IMR-90 (cell line): ENCODE measurements at regions not wholly inside any gene's neighbourhood (a gene's known extent, or its start where the extent isn't known, plus 50 kb on each side); places are given as distances from the start of the nearest gene placed in this dataset.

ENCODE experiments used
- ATAC-seq: fragments of 200-7000 bp; cut with Tn5 transposase; 2 replicates; pipeline ENCODE4 v1.9.1; 2020; ENCODE audit warnings: low read depth, mild to moderate bottlenecking, moderate library complexity
- BruUV-seq: library from RNA; stranded (reverse); fragments of 400-500 nt; replicated peaks from 2 replicates; lab custom pipeline; 2021; lab: Mats Ljungman, UMichigan
- CTCF ChIA-PET: fragments of 300-600 bp; formaldehyde crosslinking; extraction: SDS; loops from one replicate; lab custom pipeline; 2021; ENCODE audit warnings: antibody characterized with exemption; lab: Yijun Ruan, JAX
- POLR2A ChIA-PET: fragments of 300-600 bp; sonication (Branson Sonifier 250); formaldehyde crosslinking; loops from one replicate; lab custom pipeline; 2022; ENCODE audit warnings: antibody characterized with exemption; ENCODE audit not compliant: unreplicated experiment; lab: Charles Lee
- DNase-seq: peaks from one replicate; pipeline ENCODE4 v3.0.0; 2013
- H2AFZ ChIP-seq: replicated peaks from 2 replicates; pipeline ENCODE3; 2013; ENCODE audit warnings: low read length, mild to moderate bottlenecking; ENCODE audit not compliant: poor library complexity
- H2AK5ac ChIP-seq: 2 replicates; pipeline ENCODE4 v1.6.1; 2013; ENCODE audit warnings: low read depth, low read length, inconsistent platforms
- H2AK9ac ChIP-seq: replicated peaks from 2 replicates; pipeline ENCODE3; 2013; ENCODE audit warnings: mild to moderate bottlenecking, low read depth, low read length, moderate library complexity; ENCODE audit not compliant: poor library complexity
- H2BK120ac ChIP-seq: 2 replicates; pipeline ENCODE4 v1.6.1; 2013; ENCODE audit warnings: low read depth, low read length, inconsistent platforms
- H2BK15ac ChIP-seq: 3 replicates; pipeline ENCODE4 v1.6.1; 2013; ENCODE audit warnings: low read depth, low read length, inconsistent platforms
- H2BK20ac ChIP-seq: 2 replicates; pipeline ENCODE4 v1.6.1; 2013; ENCODE audit warnings: low read depth, mild to moderate bottlenecking, inconsistent platforms, low read length, moderate library complexity
- H2BK5ac ChIP-seq: 2 replicates; pipeline ENCODE4 v1.6.1; 2013; ENCODE audit warnings: mild to moderate bottlenecking, low read depth, low read length, inconsistent platforms; ENCODE audit not compliant: poor library complexity, severe bottlenecking
- H3K14ac ChIP-seq: replicated peaks from 2 replicates; pipeline ENCODE4 v1.6.1; 2013; ENCODE audit warnings: low read depth, low read length, inconsistent platforms
- H3K18ac ChIP-seq: 2 replicates; pipeline ENCODE4 v1.6.1; 2013; ENCODE audit warnings: low read depth, low read length, control low read depth
- H3K23ac ChIP-seq: 2 replicates; pipeline ENCODE4 v1.6.1; 2013; ENCODE audit warnings: low read depth, low read length, inconsistent platforms
- H3K27ac ChIP-seq: 2 replicates; pipeline ENCODE4 v1.5.1; 2013; ENCODE audit warnings: mild to moderate bottlenecking, control low read depth, low read length; ENCODE audit not compliant: insufficient read depth
- H3K27me3 ChIP-seq: 2 replicates; pipeline ENCODE4 v1.6.1; 2013; ENCODE audit warnings: low read length; ENCODE audit not compliant: control insufficient read depth, insufficient read depth
- H3K36me3 ChIP-seq: 2 replicates; pipeline ENCODE4 v1.6.1; 2013; ENCODE audit warnings: low read length, mixed read lengths; ENCODE audit not compliant: control insufficient read depth, insufficient read depth
- H3K4ac ChIP-seq: 2 replicates; pipeline ENCODE4 v1.6.1; 2013; ENCODE audit warnings: low read depth, low read length, inconsistent platforms
- H3K4me1 ChIP-seq: 2 replicates; pipeline ENCODE4 v1.6.1; 2013; ENCODE audit warnings: low read length, mixed read lengths; ENCODE audit not compliant: control insufficient read depth, insufficient read depth
- H3K4me2 ChIP-seq: 2 replicates; pipeline ENCODE4 v1.6.1; 2013; ENCODE audit warnings: low read depth, mild to moderate bottlenecking, control low read depth, low read length, moderate library complexity
- H3K4me3 ChIP-seq: 2 replicates; pipeline ENCODE4 v1.5.1; 2013; ENCODE audit warnings: low read depth, mild to moderate bottlenecking, control low read depth, low read length, moderate library complexity; ENCODE audit not compliant: insufficient read depth
- H3K56ac ChIP-seq: 2 replicates; pipeline ENCODE4 v1.6.1; 2013; ENCODE audit warnings: low read length, inconsistent platforms; ENCODE audit not compliant: insufficient read depth; ENCODE audit errors: extremely low read depth
- H3K79me1 ChIP-seq, 2 experiments: 2 replicates each; pipeline ENCODE4 v1.6.1; 2013; ENCODE audit warnings: low read length in 2 of 2, inconsistent platforms in 1 of 2, low read depth in 1 of 2
- H3K9ac ChIP-seq: 2 replicates; pipeline ENCODE4 v1.6.1; 2013; ENCODE audit warnings: low read depth, low read length, control low read depth
- H3K9me1 ChIP-seq: 2 replicates; pipeline ENCODE4 v1.6.1; 2013; ENCODE audit warnings: low read length, inconsistent platforms; ENCODE audit not compliant: insufficient read depth
- H3K9me3 ChIP-seq: 2 replicates; pipeline ENCODE4 v1.6.1; 2013; ENCODE audit warnings: low read length; ENCODE audit not compliant: control insufficient read depth, insufficient read depth
- H4K20me1 ChIP-seq: 2 replicates; pipeline ENCODE4 v1.6.1; 2013; ENCODE audit warnings: low read length, inconsistent platforms; ENCODE audit not compliant: insufficient read depth
- H4K5ac ChIP-seq: 2 replicates; pipeline ENCODE4 v1.6.1; 2013; ENCODE audit warnings: mild to moderate bottlenecking, low read depth, low read length, control low read depth
- H4K8ac ChIP-seq, 2 experiments: 2 replicates each; pipeline ENCODE4 v1.6.1; 2013; ENCODE audit warnings: low read depth in 2 of 2, low read length in 2 of 2, control low read depth in 1 of 2, inconsistent platforms in 1 of 2
- H4K91ac ChIP-seq: 2 replicates; pipeline ENCODE4 v1.6.1; 2013; ENCODE audit warnings: low read depth, low read length, inconsistent platforms; ENCODE audit not compliant: insufficient read depth
- BHLHE40 ChIP-seq: fragments of 150-350 bp; IDR thresholded peaks from 2 replicates; pipeline ENCODE4 v1.6.1; 2016; ENCODE audit warnings: mild to moderate bottlenecking, low read depth, low read length
- CEBPB ChIP-seq: IDR thresholded peaks from 2 replicates; pipeline ENCODE4 v1.6.1; 2012; ENCODE audit warnings: low read depth, low read length, improper control_type of control experiment
- CHD1 ChIP-seq: IDR thresholded peaks from 2 replicates; pipeline ENCODE4 v1.6.1; 2012; ENCODE audit warnings: low read depth, low read length, improper control_type of control experiment
- CTCF ChIP-seq: conservative IDR thresholded peaks from 2 replicates; pipeline ENCODE4 v1.5.1; 2012; ENCODE audit warnings: mild to moderate bottlenecking, low read depth, low read length, improper control_type of control experiment
- ELK1 ChIP-seq: fragments of 150-350 bp; IDR thresholded peaks from 2 replicates; pipeline ENCODE4 v1.6.1; 2016; ENCODE audit warnings: low read depth, mild to moderate bottlenecking, low read length, moderate library complexity, borderline replicate concordance
- FOS ChIP-seq: fragments of 150-350 bp; IDR thresholded peaks from 2 replicates; pipeline ENCODE4 v1.6.1; 2016; ENCODE audit warnings: low read depth, low read length
- MAFK ChIP-seq: IDR thresholded peaks from 2 replicates; pipeline ENCODE4 v1.6.1; 2012; ENCODE audit warnings: low read depth, low read length, improper control_type of control experiment
- MAZ ChIP-seq: IDR thresholded peaks from 2 replicates; pipeline ENCODE4 v1.6.1; 2012; ENCODE audit warnings: low read depth, mild to moderate bottlenecking, low read length, improper control_type of control experiment, moderate library complexity, borderline replicate concordance
- MXI1 ChIP-seq: IDR thresholded peaks from 2 replicates; pipeline ENCODE4 v1.6.1; 2012; ENCODE audit warnings: low read depth, mild to moderate bottlenecking, low read length, moderate library complexity, borderline replicate concordance
- NFE2L2 ChIP-seq: fragments of 150-350 bp; IDR thresholded peaks from 2 replicates; pipeline ENCODE4 v1.6.1; 2016; ENCODE audit warnings: low read depth, mild to moderate bottlenecking, low read length
- POLR2A ChIP-seq: IDR thresholded peaks from 2 replicates; pipeline ENCODE4 v1.6.1; 2012; ENCODE audit warnings: mild to moderate bottlenecking, low read depth, low read length
- RAD21 ChIP-seq: IDR thresholded peaks from 2 replicates; pipeline ENCODE4 v1.6.1; 2012; ENCODE audit warnings: low read length, improper control_type of control experiment
- RCOR1 ChIP-seq: IDR thresholded peaks from 2 replicates; pipeline ENCODE4 v1.6.1; 2012; ENCODE audit warnings: mild to moderate bottlenecking, low read length, improper control_type of control experiment; ENCODE audit not compliant: insufficient replicate concordance
- RFX5 ChIP-seq: IDR thresholded peaks from 2 replicates; pipeline ENCODE4 v1.8.0; 2012; ENCODE audit warnings: low read depth, mild to moderate bottlenecking, low read length, moderate library complexity
- SMC3 ChIP-seq: fragments of 150-350 bp; IDR thresholded peaks from 2 replicates; pipeline ENCODE4 v1.6.1; 2016; ENCODE audit warnings: low read depth, mild to moderate bottlenecking, antibody characterized with exemption, low read length, moderate library complexity
- USF2 ChIP-seq: fragments of 150-350 bp; IDR thresholded peaks from 2 replicates; pipeline ENCODE4 v1.6.1; 2017; ENCODE audit warnings: mild to moderate bottlenecking, antibody characterized with exemption, low read length, low read depth
- WGBS, 2 experiments: methylation state at CpG; one replicate each; pipeline versions ENCODE4 v1.1.5 to v1.1.7; 2013; ENCODE audit warnings: missing lambda C conversion rate in 2 of 2; ENCODE audit not compliant: insufficient read length in 1 of 2; ENCODE audit errors: extremely low coverage in 2 of 2; 5-methylcytosine and 5-hydroxymethylcytosine counted together
- dilution Hi-C: fragments of 300-500 bp; cut with HindIII; formaldehyde crosslinking; loops from one replicate; pipeline ENCODE4 v1.14.3; 2018; ENCODE audit warnings: low sequenced_read_pairs; ENCODE audit not compliant: unreplicated experiment
- in situ Hi-C: fragments of 300-500 bp; cut with MboI; formaldehyde crosslinking; loops from 3 replicates; pipeline ENCODE4 v1.14.3; 2019; ENCODE audit warnings: low sequenced_read_pairs, inconsistent platforms, mixed read lengths
- intact Hi-C: fragments of 100-400 bp; cut with micrococcal nuclease; formaldehyde crosslinking; loops from 2 replicates; pipeline ENCODE4 v1.10.0; 2022

GRCh38 chr2:201980389-201980821 lies 53.2 kb upstream of the FZD7 start:
- Histone ChIP-seq H4K5ac (no peak overlapping the region), H3K18ac (no peak overlapping the region), H2BK15ac (no peak overlapping the region), H2BK5ac (no peak overlapping the region), H3K79me1 (no peaks in the 10 kb centered on the region), H3K56ac (no peak overlapping the region), H3K36me3 (no peaks in the 10 kb centered on the region), H3K27ac (no peak overlapping the region), H3K4me1 (no peaks in the 10 kb centered on the region; the same call in 1 of the 2 replicates), H3K27me3 (0 out of 2 replicates have a peak, but pooled peaks cover 2% of the 10 kb centered on the region), H4K20me1 (no peaks in the 10 kb centered on the region), H2AFZ (no peak overlapping the region), H3K9me3 (no peaks in the 10 kb centered on the region), H2AK5ac (no peak overlapping the region), H3K4me2 (no peak overlapping the region), H4K8ac (no peak overlapping the region), H3K4me3 (no peak overlapping the region), H3K9me1 (no peaks in the 10 kb centered on the region), H2BK120ac (no peak overlapping the region), H2AK9ac (no peak overlapping the region), H3K4ac (no peak overlapping the region), H3K14ac (no peak overlapping the region), H3K9ac (no peak overlapping the region), H4K91ac (no peak overlapping the region), H3K23ac (no peak overlapping the region), H2BK20ac (no peak overlapping the region)
- intact Hi-C loops (no loop called here), in situ Hi-C loops (no loop called here), dilution Hi-C loops (no loop called here)
- no peak for TF ChIP-seq USF2
- TF ChIP-seq MAZ, result no peak
- TF ChIP-seq ELK1, result no peak
- no peak for TF ChIP-seq RCOR1
- TF ChIP-seq RFX5, result no peak
- TF ChIP-seq CHD1, result no peak
- TF ChIP-seq SMC3, result no peak
- no peak for TF ChIP-seq NFE2L2
- TF ChIP-seq FOS, result no peak
- no peak for TF ChIP-seq CEBPB
- TF ChIP-seq RAD21, result no peak
- TF ChIP-seq MXI1, result no peak
- TF ChIP-seq MAFK, result no peak
- no peak for TF ChIP-seq BHLHE40
- TF ChIP-seq POLR2A, result no peak
- TF ChIP-seq CTCF, result no peak
- ATAC-seq (no peak), DNase-seq (no peak)
- ChIA-PET CTCF (no interaction called here), POLR2A (no interaction called here)
- WGBS, 2 experiments, result 85% methylated on average over 4 of the region's 8 CpGs; no CpG with 5 or more reads in 1 of the 2 experiments
- BruUV-seq, result no TSS peak
